K562 (cell line): ENCODE measurements at regions not wholly inside any gene's neighbourhood (a gene's known extent, or its start where the extent isn't known, plus 50 kb on each side); places are given as distances from the start of the nearest gene placed in this dataset.

Experiments used
- ATAC-seq: fragments of 200-7000 bp; cut with Tn5 transposase; 3 replicates; pipeline ENCODE4 v1.9.1; 2020; ENCODE audit warnings: moderate library complexity
- BruUV-seq: library from RNA; stranded (reverse); fragments of 400-500 nt; replicated peaks from 2 replicates; lab custom pipeline; 2021; lab: Mats Ljungman, UMichigan
- CTCF ChIA-PET: fragments of 300-600 bp; formaldehyde crosslinking; extraction: SDS; loops from one replicate; lab custom pipeline; 2021; ENCODE audit warnings: low intra/inter-chr PET ratio; lab: Yijun Ruan, JAX
- POLR2A ChIA-PET: fragments of 300-600, 350-650 bp; sonication (Branson Sonifier 250); formaldehyde crosslinking; extraction: SDS; loops from one replicate; lab custom pipeline; 2021; ENCODE audit warnings: antibody characterized with exemption, inconsistent platforms; lab: Yijun Ruan, JAX
- DNase-seq, 4 experiments: peaks; one replicate each; pipeline versions ENCODE4 v3.0.0 to v3.0.0-alpha.2; 2011 to 2018; ENCODE audit warnings: low spot score in 3 of 4, mixed read lengths in 3 of 4; ENCODE audit errors: extremely low read depth in 1 of 4
- FAIRE-seq: peaks from 2 replicates; lab custom pipeline; 2011; peaks lifted over from hg19 to GRCh38; lab: Jason Lieb, UNC
- H2AFZ ChIP-seq: 2 replicates; pipeline ENCODE4 v1.6.0; 2011; ENCODE audit warnings: low read depth, low read length, control low read depth, inconsistent platforms
- H3K27ac ChIP-seq: fragments of 200-600 bp; 3 replicates; pipeline ENCODE4 v1.8.0; 2011; ENCODE audit warnings: low read depth, mild to moderate bottlenecking, control low read depth, inconsistent platforms, low read length, moderate library complexity, mixed read lengths; ENCODE audit errors: extremely low read depth
- H3K27me3 ChIP-seq, 2 experiments: fragments of 300-600 bp in 1 of 2; 2 replicates in 1 of 2; 3 replicates in 1 of 2; pipeline versions ENCODE4 v1.6.0 to v1.8.0; 2011; ENCODE audit warnings: inconsistent platforms in 2 of 2, low read length in 2 of 2, mild to moderate bottlenecking in 1 of 2, mixed read lengths in 1 of 2, moderate library complexity in 1 of 2; ENCODE audit not compliant: control insufficient read depth in 2 of 2, insufficient read depth in 2 of 2
- H3K36me3 ChIP-seq: fragments of 300-600 bp; 3 replicates; pipeline ENCODE4 v1.8.0; 2011; ENCODE audit warnings: mild to moderate bottlenecking, low read length, inconsistent platforms; ENCODE audit not compliant: control insufficient read depth, insufficient read depth
- H3K4me1 ChIP-seq, 2 experiments: fragments of 200-600 bp in 1 of 2; replicated peaks in 1 of 2; 2 replicates in 1 of 2; 3 replicates in 1 of 2; pipeline versions ENCODE4 v1.5.1 to v1.8.0; 2011; ENCODE audit warnings: inconsistent platforms in 2 of 2, low read length in 2 of 2, mild to moderate bottlenecking in 1 of 2, mixed read lengths in 1 of 2, moderate library complexity in 1 of 2; ENCODE audit not compliant: control insufficient read depth in 2 of 2, insufficient read depth in 2 of 2
- H3K4me2 ChIP-seq: 2 replicates; pipeline ENCODE4 v1.6.1; 2011; ENCODE audit warnings: low read length, control low read depth, inconsistent platforms, mixed read lengths; ENCODE audit not compliant: insufficient read depth
- H3K4me3 ChIP-seq: fragments of 200-600 bp; sonication (generic), shearing (Covaris generic); 2 replicates; pipeline ENCODE4 v1.5.1; 2016; ENCODE audit warnings: control low read depth, inconsistent platforms
- H3K79me2 ChIP-seq: fragments of 200-600 bp; 3 replicates; pipeline ENCODE4 v1.8.0; 2011; ENCODE audit warnings: low read length, inconsistent platforms; ENCODE audit not compliant: control insufficient read depth, insufficient read depth
- H3K9ac ChIP-seq, 2 experiments: 2 replicates each; pipeline versions ENCODE4 v1.6.0 to v1.6.1; 2011; ENCODE audit warnings: low read depth in 2 of 2, low read length in 2 of 2, control low read depth in 1 of 2, inconsistent platforms in 1 of 2, mild to moderate bottlenecking in 1 of 2, mixed read lengths in 1 of 2; ENCODE audit not compliant: insufficient read depth in 1 of 2
- H3K9me1 ChIP-seq: one replicate; pipeline ENCODE4 v1.6.0; 2011; ENCODE audit warnings: inconsistent platforms, mild to moderate bottlenecking, low read length, moderate library complexity; ENCODE audit not compliant: control insufficient read depth, insufficient read depth
- H3K9me3 ChIP-seq: replicated peaks from 2 replicates; pipeline ENCODE4 v1.5.1; 2011; ENCODE audit warnings: low read depth, low read length, inconsistent platforms; ENCODE audit not compliant: control insufficient read depth, insufficient read depth
- H4K20me1 ChIP-seq: replicated peaks from 2 replicates; pipeline ENCODE4 v1.6.1; 2011; ENCODE audit warnings: low read length, inconsistent platforms, mixed read lengths; ENCODE audit not compliant: control insufficient read depth, insufficient read depth
- CTBP1 ChIP-seq: fragments of 450-650 bp; IDR thresholded peaks from 2 replicates; pipeline ENCODE4 v1.6.1; 2016; ENCODE audit warnings: borderline replicate concordance
- HIVEP1 ChIP-seq: fragments of 250-450 bp; sonication (Bioruptor Pico); IDR thresholded peaks from 2 replicates; pipeline ENCODE4 v1.4.0; 2020; ENCODE audit warnings: mild to moderate bottlenecking
- NFE2L1 ChIP-seq: fragments of 450-650 bp; IDR thresholded peaks from 2 replicates; pipeline ENCODE4 v1.6.1; 2016; ENCODE audit warnings: missing genetic modification characterization, low read depth, mild to moderate bottlenecking, missing compliant biosample characterization, moderate library complexity, borderline replicate concordance
- POLR2A ChIP-seq: fragments of 450-650 bp; conservative IDR thresholded peaks from 2 replicates; pipeline ENCODE4 v1.6.1; 2016
- RAD51 ChIP-seq: fragments of 450-650 bp; IDR thresholded peaks from 2 replicates; pipeline ENCODE4 v1.7.1; 2016; ENCODE audit warnings: low read depth, mild to moderate bottlenecking, borderline replicate concordance
- RFX7 ChIP-seq: fragments of 250-450 bp; sonication (Bioruptor Pico); IDR thresholded peaks from 2 replicates; pipeline ENCODE4 v1.5.1; 2021; ENCODE audit warnings: mild to moderate bottlenecking
- TCFL5 ChIP-seq: fragments of 250-450 bp; sonication (Bioruptor Pico); conservative IDR thresholded peaks from 2 replicates; pipeline ENCODE4 v1.6.1; 2021; ENCODE audit warnings: mild to moderate bottlenecking, moderate library complexity, matching md5 sums
- TRIM24 ChIP-seq, 2 experiments: fragments of 450-650 bp; IDR thresholded peaks; 2 replicates each; pipeline ENCODE4 v1.6.1; 2016
- XRCC4 ChIP-seq: IDR thresholded peaks from one replicate; pipeline ENCODE4 v1.6.1; 2011; ENCODE audit not compliant: insufficient read depth, insufficient read length; ENCODE audit errors: extremely low read depth
- ZNF121 ChIP-seq: sonication (generic); formaldehyde crosslinking; conservative IDR thresholded peaks from 2 replicates; pipeline ENCODE4 v1.8.0; 2022; ENCODE audit warnings: missing genetic modification reagents
- ZNF165 ChIP-seq: fragments of 250-450 bp; sonication (Bioruptor Pico); IDR thresholded peaks from 2 replicates; pipeline ENCODE4 v1.4.0; 2020; ENCODE audit warnings: borderline replicate concordance
- ZNF395 ChIP-seq: fragments of 200-800 bp; sonication (Bioruptor generic); IDR thresholded peaks from 2 replicates; pipeline ENCODE4 v1.6.1; 2017; ENCODE audit warnings: missing genetic modification characterization, missing compliant biosample characterization
- ZNF583 ChIP-seq: fragments of 250-450 bp; sonication (Bioruptor Pico); IDR thresholded peaks from 2 replicates; pipeline ENCODE4 v1.4.0; 2020
- ZNF766 ChIP-seq: fragments of 200-800 bp; sonication (Bioruptor generic); conservative IDR thresholded peaks from 2 replicates; pipeline ENCODE4 v1.6.1; 2016; ENCODE audit warnings: missing genetic modification characterization, missing compliant biosample characterization
- WGBS: fragments of 100-300 bp; shearing (Covaris generic); methylation state at CpG from one replicate; pipeline ENCODE4 v1.1.6; 2016; ENCODE audit warnings: low coverage, mixed read lengths; ENCODE audit not compliant: insufficient coverage; ENCODE audit errors: missing lambda C conversion rate; 5-methylcytosine and 5-hydroxymethylcytosine counted together
- in situ Hi-C: fragments of 300-500 bp; cut with MboI; formaldehyde crosslinking; loops from 4 replicates; pipeline ENCODE4 v1.15.0; 2018; ENCODE audit warnings: inconsistent platforms, mixed read lengths
- intact Hi-C: fragments of 100-400 bp; cut with micrococcal nuclease; formaldehyde crosslinking; loops from 2 replicates; pipeline ENCODE4 v1.14.2; 2022
- TF ChIP-seq, protein P1 (sequence below): IDR thresholded peaks from 2 replicates; pipeline ENCODE4 v1.6.1; 2011; ENCODE audit warnings: borderline replicate concordance, low read depth, mild to moderate bottlenecking, moderate library complexity, low read length; ENCODE audit not compliant: insufficient read depth, poor library complexity, severe bottlenecking

GRCh38 chr13:105345730-105346129 is 1189.7 kb downstream of the EFNB2 start:
- H3K4me2 ChIP-seq: no peak overlapping the region

More at GRCh38 chr13:105345730-105346129, 1189.7 kb downstream of the EFNB2 start:
- H3K9me3 ChIP-seq: no peaks in the 10 kb centered on the region
- ATAC-seq (no peak), DNase-seq (no peak), FAIRE-seq (no peak)
- no peaks in the 10 kb centered on the region for H3K27me3 ChIP-seq
- H2AFZ ChIP-seq: no peak overlapping the region
- no peaks in the 10 kb centered on the region for H4K20me1 ChIP-seq
- no peaks in the 10 kb centered on the region for H3K36me3 ChIP-seq
- ChIA-PET CTCF (no interaction called here), POLR2A (no interaction called here)
- H3K79me2 ChIP-seq: no peaks in the 10 kb centered on the region
- TF ChIP-seq ZNF395 (CRISPR knock-in tag): no peak
- TF ChIP-seq RAD51: no peak
- TF ChIP-seq TCFL5 (CRISPR knock-in tag): no peak
- no peak for TF ChIP-seq XRCC4
- TF ChIP-seq ZNF583 (CRISPR knock-in tag): no peak
- TF ChIP-seq, protein P1, sequence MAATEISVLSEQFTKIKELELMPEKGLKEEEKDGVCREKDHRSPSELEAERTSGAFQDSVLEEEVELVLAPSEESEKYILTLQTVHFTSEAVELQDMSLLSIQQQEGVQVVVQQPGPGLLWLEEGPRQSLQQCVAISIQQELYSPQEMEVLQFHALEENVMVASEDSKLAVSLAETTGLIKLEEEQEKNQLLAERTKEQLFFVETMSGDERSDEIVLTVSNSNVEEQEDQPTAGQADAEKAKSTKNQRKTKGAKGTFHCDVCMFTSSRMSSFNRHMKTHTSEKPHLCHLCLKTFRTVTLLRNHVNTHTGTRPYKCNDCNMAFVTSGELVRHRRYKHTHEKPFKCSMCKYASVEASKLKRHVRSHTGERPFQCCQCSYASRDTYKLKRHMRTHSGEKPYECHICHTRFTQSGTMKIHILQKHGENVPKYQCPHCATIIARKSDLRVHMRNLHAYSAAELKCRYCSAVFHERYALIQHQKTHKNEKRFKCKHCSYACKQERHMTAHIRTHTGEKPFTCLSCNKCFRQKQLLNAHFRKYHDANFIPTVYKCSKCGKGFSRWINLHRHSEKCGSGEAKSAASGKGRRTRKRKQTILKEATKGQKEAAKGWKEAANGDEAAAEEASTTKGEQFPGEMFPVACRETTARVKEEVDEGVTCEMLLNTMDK: no peak
- TF ChIP-seq CTBP1: no peak
- no peak for TF ChIP-seq POLR2A
- TF ChIP-seq RFX7 (CRISPR knock-in tag): no peak
- no peak for TF ChIP-seq ZNF766 (CRISPR knock-in tag)
- no peak for TF ChIP-seq ZNF165 (CRISPR knock-in tag)
- TF ChIP-seq HIVEP1: no peak
- TF ChIP-seq ZNF121: no peak
- no peak for TF ChIP-seq TRIM24 (IDR thresholded peaks at IDR 0.05)
- no peak for TF ChIP-seq NFE2L1
- H3K9me1 ChIP-seq: no peaks in the 10 kb centered on the region
- H3K4me3 ChIP-seq: no peak overlapping the region
- no peak overlapping the region for H3K27ac ChIP-seq
- in situ Hi-C loops (no loop called here), intact Hi-C loops (no loop called here)
- no peak overlapping the region for H3K9ac ChIP-seq
- WGBS: 0% methylated on average over 2 of the region's 2 CpGs
- H3K4me1 ChIP-seq: no peaks in the 10 kb centered on the region
- no TSS peak for BruUV-seq
